HL-60 (cell line): ENCODE measurements at regions not wholly inside any gene's neighbourhood (a gene's known extent, or its start where the extent isn't known, plus 50 kb on each side); places are given as distances from the start of the nearest gene placed in this dataset.

Experiments
- DNase-seq, 2 experiments: peaks; one replicate each; pipeline ENCODE4 v3.0.0-alpha.2; 2010 to 2020; ENCODE audit warnings: low read depth in 1 of 2, low spot score in 1 of 2
- H3K27ac ChIP-seq: fragments of 250-450 bp; sonication (Bioruptor Pico); replicated peaks from 2 replicates; pipeline ENCODE4 v1.5.1; 2020; ENCODE audit warnings: mild to moderate bottlenecking, moderate library complexity
- H3K27me3 ChIP-seq: fragments of 250-450 bp; sonication (Bioruptor Pico); 2 replicates; pipeline ENCODE4 v1.5.1; 2021; ENCODE audit warnings: mild to moderate bottlenecking, moderate library complexity; ENCODE audit not compliant: insufficient read depth, poor library complexity, severe bottlenecking
- H3K4me3 ChIP-seq: replicated peaks from 2 replicates; pipeline ENCODE4 v1.5.1; 2011; ENCODE audit warnings: mild to moderate bottlenecking, control low read depth, low read length; ENCODE audit not compliant: insufficient read depth
- CTCF ChIP-seq: IDR thresholded peaks from one replicate; pipeline ENCODE4 v1.5.1; 2011; ENCODE audit warnings: low read length, control low read depth, inconsistent platforms; ENCODE audit not compliant: insufficient read depth
- GABPA ChIP-seq: IDR thresholded peaks from 2 replicates; pipeline ENCODE4 v1.6.1; 2012; ENCODE audit warnings: low read depth
- POLR2AphosphoS5 ChIP-seq: IDR thresholded peaks from 2 replicates; pipeline ENCODE4 v1.6.1; 2012; ENCODE audit warnings: low read depth
- REST ChIP-seq: IDR thresholded peaks from 2 replicates; pipeline ENCODE4 v1.6.1; 2012; ENCODE audit warnings: low read depth; ENCODE audit not compliant: insufficient replicate concordance
- SPI1 ChIP-seq: IDR thresholded peaks from 2 replicates; pipeline ENCODE4 v1.6.1; 2012; ENCODE audit warnings: low read depth, mild to moderate bottlenecking, borderline replicate concordance

GRCh38 chr11:70867281-70868047 is 384.9 kb downstream of the SHANK2 start:
- H3K4me3 ChIP-seq = no peak overlapping the region
- TF ChIP-seq POLR2AphosphoS5 = no peak
- no peak for TF ChIP-seq REST
- TF ChIP-seq CTCF = no peak
- no peak for TF ChIP-seq GABPA
- no peak for TF ChIP-seq SPI1
- no peaks in the 10 kb centered on the region for H3K27me3 ChIP-seq
- DNase-seq = no peak
- H3K27ac ChIP-seq = no peak overlapping the region

GRCh38 chr11:70868341-70868885 is 384.0 kb downstream of the SHANK2 start:
- Histone ChIP-seq H3K4me3 (no peak overlapping the region), H3K27me3 (no peaks in the 10 kb centered on the region), H3K27ac (no peak overlapping the region)
- TF ChIP-seq SPI1 (no peak), POLR2AphosphoS5 (no peak), REST (no peak), CTCF (no peak), GABPA (no peak)
- DNase-seq = no peak

- TF ChIP-seq REST (no peak), SPI1 (no peak), POLR2AphosphoS5 (no peak), GABPA (no peak), CTCF (no peak)
- H3K27ac ChIP-seq = no peak overlapping the region
- no peak overlapping the region for H3K4me3 ChIP-seq
- no peaks in the 10 kb centered on the region for H3K27me3 ChIP-seq
- no peak for DNase-seq
These were observed 383.3 kb downstream of the SHANK2 start for GRCh38 chr11:70869054-70869453.
